HG03354 (cell line): ENCODE measurements at regions not wholly inside any gene's neighbourhood (a gene's known extent, or its start where the extent isn't known, plus 50 kb on each side); places are given as distances from the start of the nearest gene placed in this dataset.
"Not testable (repeated sequence)": the region's sequence is repeated elsewhere in the genome, so short reads cannot be mapped to it uniquely, and the experiment has no call there.

ENCODE experiments used
- ATAC-seq: cut with Tn5 transposase; IDR thresholded peaks from one replicate; pipeline ENCODE4 v1.9.1; 2021; ENCODE audit warnings: mild to moderate bottlenecking; ENCODE audit not compliant: unreplicated experiment, poor library complexity, severe bottlenecking

DNA sequence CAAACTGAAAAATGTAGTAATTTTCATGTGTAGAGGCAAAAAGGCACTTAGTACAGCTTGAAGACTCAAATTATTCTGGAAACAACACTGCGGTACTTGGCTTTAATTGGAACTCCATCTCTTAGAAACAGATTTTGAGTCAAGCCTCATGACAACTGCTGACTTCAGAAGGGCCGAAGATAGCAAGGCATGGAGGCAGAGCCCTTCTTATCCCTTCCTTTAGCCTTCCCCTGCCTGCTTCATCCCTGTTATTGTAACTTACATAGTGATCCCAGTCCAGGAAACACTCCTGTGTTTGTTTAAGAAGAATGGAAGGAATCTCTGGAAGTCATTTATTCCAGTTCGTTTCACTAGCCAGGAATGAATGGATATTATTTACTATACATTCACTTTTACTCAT is 110.9 kb upstream of the FAM98A start:
- ATAC-seq = no peak

GRCh38 chr2:33707312-33707711 is 108.2 kb upstream of the FAM98A start:
- ATAC-seq = no peak

GRCh38 chr2:33706410-33706809 is 107.3 kb upstream of the FAM98A start:
- no peak for ATAC-seq

DNA sequence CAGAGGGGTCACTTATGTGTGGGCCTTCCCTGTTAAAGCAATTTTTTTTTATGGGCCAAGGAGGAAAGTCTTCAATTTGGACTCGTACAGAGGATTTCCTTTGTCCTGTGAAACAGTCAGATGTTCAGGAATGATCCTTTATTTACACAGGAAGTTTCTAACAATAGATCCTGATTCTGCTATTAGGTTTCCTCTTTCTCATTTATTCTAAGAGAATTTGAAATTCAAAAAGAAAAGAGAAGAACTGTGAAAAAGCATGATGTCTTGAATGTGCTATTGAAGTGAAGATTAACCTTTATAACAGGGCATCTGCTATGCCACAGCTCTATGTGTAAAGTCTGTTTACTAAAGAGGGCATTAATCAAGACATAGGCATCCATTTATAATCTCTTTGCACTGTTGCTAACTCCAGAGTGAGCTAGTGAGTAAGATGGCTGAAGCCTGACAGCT is 105.3 kb upstream of the FAM98A start:
- ATAC-seq = no peak

- no peak for ATAC-seq
These were observed 97.1 kb upstream of the FAM98A start for GRCh38 chr2:33696234-33696633.

DNA sequence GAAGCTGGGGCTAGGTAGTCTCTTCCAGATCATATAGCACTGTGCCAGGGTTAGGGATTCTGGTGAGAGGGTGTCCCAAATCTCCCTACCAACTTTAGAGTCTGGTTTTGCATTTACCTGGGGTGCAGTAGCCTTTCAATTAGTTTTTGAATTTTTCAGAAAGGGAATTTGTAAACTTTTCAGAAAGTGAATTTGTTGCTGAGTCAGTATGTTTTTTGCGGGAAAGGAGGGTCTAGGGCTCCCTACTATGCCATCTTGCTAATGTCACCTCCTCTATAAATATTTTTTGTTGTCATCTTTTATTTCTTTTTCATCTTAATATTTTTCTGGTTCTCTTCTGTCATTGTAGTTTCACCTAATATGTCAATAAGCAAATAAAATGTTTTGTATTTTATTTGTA is 95.8 kb upstream of the FAM98A start:
- ATAC-seq = no peak

GRCh38 chr2:33690686-33691085 is 91.6 kb upstream of the FAM98A start:
- not testable (repeated sequence) for ATAC-seq

GRCh38 chr2:33681364-33681757 is 82.3 kb upstream of the FAM98A start:
- ATAC-seq = no peak

DNA sequence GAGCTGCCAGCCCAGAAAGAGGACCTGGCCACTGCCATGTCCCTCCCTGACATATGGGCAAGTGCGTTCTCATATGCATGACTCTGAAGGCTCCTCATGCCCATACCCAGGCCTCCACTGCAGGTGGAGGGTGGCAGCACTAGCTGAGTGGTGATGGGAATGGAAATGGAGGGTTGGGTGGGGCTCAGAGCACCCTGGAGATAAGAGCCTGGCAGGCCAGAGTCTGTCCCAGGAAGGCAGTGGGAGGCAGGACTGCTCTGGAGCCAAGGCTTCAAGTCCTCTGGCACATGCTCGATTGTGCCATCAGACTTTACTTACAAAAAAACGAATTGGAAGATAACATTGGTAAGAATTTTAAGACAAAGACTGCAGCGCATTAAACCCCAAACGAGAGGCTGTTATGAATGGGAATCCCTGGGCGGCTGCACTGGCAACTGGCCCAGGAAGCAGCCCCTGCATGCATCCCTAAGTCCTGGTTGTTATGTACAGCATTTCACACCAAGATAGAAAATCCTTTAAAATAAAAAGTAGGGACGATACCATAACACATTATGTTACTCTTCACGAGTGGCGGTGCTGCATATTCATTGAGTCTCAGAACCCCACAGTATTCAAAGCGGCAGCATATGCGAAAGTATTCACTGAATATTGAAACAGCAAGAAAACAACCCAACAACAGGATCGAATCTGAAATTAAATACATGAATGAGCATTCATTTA is 81.7 kb upstream of the FAM98A start:
- ATAC-seq = no peak

- ATAC-seq = no peak
These were observed 79.3 kb upstream of the FAM98A start for GRCh38 chr2:33678436-33678835.

DNA sequence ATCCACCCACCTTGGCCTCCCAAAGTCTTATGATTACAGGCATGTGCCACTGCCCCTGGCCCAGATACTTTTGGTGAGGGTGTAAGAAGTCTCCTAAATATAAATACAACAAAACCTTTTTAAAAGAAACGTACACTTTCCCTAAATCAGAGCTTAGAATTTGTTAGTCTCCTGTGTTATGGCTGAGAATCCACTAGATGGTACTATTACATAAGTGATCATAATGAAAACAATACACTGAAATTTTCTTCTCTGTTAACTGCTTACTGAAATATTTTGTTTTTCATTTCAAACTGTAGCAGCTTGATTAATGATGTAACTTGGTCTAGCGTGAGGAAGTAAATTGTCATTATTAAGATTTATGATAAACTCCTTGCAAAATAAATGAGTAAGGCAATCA is 74.8 kb upstream of the FAM98A start:
- no peak for ATAC-seq

- no peak for ATAC-seq
These were observed 73.8 kb upstream of the FAM98A start for GRCh38 chr2:33672896-33673295.

- no peak for ATAC-seq
These were observed 73.3 kb upstream of the FAM98A start for GRCh38 chr2:33672389-33672788.

DNA sequence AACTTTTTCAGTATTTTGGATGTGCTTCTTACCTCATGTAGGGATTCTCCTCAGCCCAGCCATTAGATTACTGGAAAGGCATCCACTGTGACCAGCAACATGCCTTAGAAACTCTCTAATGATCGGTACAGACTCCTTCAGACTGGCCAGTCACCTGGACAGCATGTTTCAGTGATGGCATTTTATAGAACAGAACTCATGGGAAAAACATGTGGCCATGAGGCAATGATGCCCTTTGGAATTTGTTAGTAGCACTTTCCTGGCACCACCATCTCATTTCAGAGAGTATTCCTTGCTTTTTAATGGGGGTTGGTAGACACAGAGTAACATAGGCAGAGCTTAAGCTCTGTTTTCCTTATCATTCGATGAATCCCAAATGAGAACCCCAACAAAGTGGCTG is 72.1 kb upstream of the FAM98A start:
- ATAC-seq = no peak

DNA sequence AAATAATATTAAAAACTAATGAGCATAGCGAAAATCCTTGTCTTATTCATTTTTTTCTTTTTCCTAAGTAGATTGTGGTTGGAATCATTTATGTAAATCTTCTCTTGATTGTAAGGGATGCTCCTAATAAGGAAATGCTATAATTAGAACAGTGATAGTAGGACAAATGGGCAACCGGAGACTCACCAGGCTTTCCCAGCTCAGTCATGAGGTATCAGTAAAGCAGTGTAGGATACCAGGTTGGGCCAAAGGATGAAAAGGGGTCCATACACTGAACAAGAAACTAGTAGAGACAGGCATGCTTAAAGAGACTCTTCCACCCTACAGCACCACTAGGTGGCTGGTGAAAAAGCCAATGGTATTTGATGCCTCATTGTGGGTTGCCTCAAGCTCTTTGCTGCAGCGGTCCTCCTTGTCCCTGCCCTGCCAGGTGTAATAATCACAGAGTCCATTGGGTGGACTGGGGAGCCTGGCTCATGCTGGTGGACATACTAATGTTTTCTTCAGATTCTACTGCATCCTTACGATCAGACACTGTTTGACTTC is 71.4 kb upstream of the FAM98A start:
- ATAC-seq = no peak

GRCh38 chr2:33666879-33667278 is 67.8 kb upstream of the FAM98A start:
- no peak for ATAC-seq

GRCh38 chr2:33665039-33665438 is 65.9 kb upstream of the FAM98A start:
- no peak for ATAC-seq

- no peak for ATAC-seq
These were observed 61.5 kb upstream of the FAM98A start for GRCh38 chr2:33660416-33661123.

DNA sequence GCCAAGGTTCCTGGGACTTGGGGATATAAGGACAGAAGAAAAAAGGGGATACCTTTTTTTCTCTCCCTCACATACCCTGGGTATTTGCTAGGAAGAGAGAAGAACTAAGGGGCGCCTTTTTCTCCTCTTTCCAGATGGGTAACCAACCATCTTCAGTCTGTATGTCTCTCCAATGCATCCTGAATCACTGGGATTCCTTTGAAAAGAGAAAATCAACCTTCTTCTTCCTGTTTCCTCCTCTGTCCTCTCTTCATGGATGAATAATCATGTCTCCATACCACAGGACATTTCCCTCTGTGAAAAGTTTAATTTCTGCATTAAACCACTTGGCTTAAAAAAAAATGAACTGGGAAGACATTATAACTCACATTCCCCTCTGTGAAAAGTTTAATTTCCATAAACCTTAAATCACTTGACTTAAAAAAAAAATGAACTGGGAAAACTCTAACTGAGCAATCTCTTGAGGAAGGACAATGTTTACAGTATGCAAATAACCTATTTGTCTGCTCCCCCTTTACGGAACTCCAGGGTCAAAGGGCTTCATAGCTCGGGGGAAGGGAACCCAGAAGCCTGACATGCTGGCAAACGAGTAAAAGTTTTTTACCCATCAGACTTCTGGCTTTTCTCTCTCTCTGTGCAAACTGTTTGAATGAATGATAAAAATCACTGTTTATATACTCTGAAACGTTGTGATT is 56.7 kb upstream of the FAM98A start:
- no peak for ATAC-seq

DNA sequence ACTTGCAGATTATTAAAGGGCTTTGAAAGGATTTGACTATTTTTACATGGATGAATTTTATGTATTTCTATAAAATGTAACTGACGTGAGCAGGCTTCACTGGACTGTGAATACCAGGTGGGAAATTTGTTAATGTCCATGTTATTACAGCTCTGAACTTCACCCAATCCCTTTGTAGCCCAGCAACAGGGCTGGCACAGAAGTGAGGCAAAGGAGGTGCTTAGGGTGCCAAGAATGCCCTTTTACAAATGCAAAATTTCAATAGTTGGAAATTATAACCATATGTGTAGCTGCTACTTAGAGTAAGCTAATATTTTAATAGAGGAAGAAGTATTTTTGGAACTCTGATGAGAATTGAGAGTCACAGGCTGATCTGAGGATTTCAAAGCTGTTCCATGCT is 53.7 kb upstream of the FAM98A start:
- no peak for ATAC-seq

DNA sequence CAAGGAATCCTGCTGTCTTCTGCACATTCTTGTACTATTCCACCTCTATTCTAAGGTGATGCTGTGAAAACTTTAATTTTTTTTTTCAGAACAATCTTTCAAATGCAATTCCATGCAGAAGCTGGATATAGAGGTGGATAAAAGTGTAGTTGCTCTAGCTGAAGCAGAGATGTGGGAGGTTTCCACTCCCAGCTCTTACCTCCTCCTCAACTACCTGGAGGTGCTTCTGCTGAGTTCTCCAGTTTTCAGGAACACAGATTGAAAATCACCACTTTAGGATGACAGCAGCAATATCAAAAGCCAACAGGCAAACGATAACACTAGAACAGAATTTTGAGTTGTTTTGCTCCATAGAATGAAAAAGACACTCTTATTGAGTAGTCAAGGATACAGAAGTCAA is 51.1 kb upstream of the FAM98A start:
- no peak for ATAC-seq
